HG02938 (cell line): ENCODE measurements at regions not wholly inside any gene's neighbourhood (a gene's known extent, or its start where the extent isn't known, plus 50 kb on each side); places are given as distances from the start of the nearest gene placed in this dataset.

Experiments
- ATAC-seq: cut with Tn5 transposase; IDR thresholded peaks from one replicate; pipeline ENCODE4 v1.9.1; 2021; ENCODE audit warnings: mild to moderate bottlenecking, moderate library complexity; ENCODE audit not compliant: unreplicated experiment

GRCh38 chrX:97763981-97764380 is 880.3 kb downstream of the RPA4 start:
- ATAC-seq: no peak

DNA sequence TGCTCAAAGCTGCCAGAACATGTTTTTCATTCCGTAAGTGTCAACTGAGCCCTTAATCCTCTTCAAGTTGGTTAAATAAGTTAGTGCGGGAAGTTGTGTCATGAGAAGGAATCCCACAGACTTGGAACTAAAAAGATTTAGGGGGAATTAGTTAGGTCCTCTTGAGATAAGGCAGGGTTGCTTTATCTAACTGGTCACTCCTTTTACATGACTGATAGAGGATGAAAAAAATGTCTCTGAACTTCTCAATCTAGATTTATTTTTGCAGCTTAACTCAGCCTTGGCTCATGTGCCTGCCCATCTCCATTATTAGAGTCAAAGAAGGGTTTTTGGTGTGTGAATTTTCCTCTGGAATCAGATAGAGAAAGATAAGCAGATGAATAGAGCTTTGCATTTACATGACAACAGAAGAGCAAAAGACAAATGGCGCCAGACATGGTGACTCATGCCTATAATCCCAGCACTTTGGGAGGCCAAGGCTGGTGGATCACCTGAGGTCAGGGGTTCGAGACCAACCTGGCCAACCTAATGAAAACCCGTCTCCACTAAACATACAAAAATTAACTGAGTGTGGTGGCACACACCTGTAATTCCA is 882.9 kb downstream of the RPA4 start:
- ATAC-seq: no peak

GRCh38 chrX:97787311-97787710 is 903.6 kb downstream of the RPA4 start:
- ATAC-seq: peak; percentile 51

GRCh38 chrX:97787849-97788248 is 904.1 kb downstream of the RPA4 start:
- ATAC-seq: peak; percentile 72

GRCh38 chrX:97790850-97791249 is 907.1 kb downstream of the RPA4 start:
- ATAC-seq: no peak

- ATAC-seq: no peak
Observed at GRCh38 chrX:97797076-97797475, 913.4 kb downstream of the RPA4 start.

DNA sequence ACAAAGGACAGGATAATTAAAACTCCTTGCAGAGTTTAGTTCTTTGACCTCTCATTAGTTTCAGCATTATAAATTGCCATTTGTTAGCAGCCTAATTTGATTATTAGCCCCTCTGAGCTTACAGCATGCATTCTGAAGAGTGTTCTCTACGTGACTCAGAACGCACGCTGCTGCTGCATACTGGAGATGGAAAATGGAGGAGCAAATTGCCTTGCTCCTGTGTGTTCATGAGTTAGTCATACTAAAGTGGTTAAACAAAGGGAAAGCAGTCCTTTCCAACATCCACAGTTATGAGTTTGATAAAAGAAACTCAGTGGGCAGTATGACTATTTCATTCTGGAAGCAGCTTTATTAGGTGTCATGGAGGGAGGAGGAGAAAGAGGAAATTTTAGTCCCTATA is 922.5 kb downstream of the RPA4 start:
- no peak for ATAC-seq

GRCh38 chrX:97806946-97807345 is 923.2 kb downstream of the RPA4 start:
- ATAC-seq: no peak

DNA sequence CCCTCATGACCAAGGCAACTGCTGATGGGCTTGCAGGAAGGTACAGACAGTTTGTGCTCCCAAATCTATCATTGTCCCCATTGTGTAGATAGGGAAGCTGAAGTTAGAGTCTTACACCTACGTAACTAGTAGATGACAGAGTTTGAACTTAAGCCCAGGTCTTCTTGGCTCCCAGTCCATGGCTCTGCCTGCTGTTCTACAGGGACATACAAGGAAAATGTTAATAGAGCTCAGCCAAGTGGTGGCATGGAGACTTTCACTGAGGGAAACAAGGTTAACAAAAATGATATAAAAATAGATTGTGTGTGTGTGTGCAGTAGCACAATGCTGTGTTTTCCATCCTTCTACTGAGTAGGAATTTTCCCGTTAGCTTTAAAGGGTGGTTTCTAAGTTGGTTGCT is 936.5 kb downstream of the RPA4 start:
- ATAC-seq: no peak

DNA sequence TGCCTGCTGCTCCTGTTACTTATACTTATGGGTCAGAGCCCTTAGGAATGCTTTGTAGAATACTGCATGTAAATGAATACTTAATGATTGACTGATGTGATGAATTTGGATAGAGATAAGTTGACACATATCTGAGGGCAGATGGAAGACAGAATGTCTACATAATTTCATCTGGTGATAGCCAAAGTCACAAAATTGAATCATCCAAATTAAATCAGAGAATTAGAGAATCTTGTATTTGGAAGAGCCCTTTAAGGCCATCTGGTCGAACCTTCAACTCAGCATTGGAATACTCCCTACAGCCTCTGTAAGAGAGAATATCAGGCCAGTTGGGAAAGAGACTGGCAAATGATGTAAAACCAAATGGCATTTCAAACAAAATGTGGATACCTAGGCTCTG is 944.8 kb downstream of the RPA4 start:
- no peak for ATAC-seq

- no peak for ATAC-seq
Observed at GRCh38 chrX:97835969-97836368, 952.3 kb downstream of the RPA4 start.

GRCh38 chrX:97841544-97842179 is 958.0 kb downstream of the RPA4 start:
- no peak for ATAC-seq

- ATAC-seq: no peak
Observed at GRCh38 chrX:97842468-97843199, 958.9 kb downstream of the RPA4 start.

DNA sequence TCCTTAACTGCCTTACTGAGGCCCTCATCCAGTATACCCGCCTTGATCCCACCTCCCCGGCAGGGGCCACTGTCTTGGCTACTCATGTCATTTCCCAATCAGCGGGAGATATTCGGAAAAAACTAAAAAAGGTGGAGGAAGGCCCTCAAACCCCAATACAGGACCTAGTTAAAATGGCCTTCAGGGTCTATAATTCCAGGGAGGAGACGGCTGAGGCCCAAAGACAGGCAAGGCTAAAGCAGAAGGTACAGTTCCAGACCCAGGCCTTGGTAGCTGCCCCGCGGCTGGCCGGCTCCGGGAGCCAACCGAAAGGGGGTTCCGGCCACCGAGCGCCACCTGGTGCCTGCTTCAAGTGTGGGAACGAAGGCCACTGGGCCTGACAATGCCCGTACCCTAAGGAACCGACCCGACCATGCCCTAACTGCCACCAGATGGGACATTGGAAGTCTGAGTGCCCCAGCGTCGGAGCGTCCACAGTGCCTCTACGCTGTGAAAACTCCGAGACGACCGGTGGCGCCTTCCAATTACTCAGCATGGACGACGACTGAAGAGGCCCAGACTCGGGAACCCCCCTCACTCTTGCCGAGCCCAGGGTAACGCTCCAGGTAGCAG is 959.6 kb downstream of the RPA4 start:
- ATAC-seq: no peak

GRCh38 chrX:97844161-97844560 is 960.5 kb downstream of the RPA4 start:
- no peak for ATAC-seq

GRCh38 chrX:97844943-97845342 is 961.2 kb downstream of the RPA4 start:
- ATAC-seq: no peak

- no peak for ATAC-seq
Observed at GRCh38 chrX:97845451-97845850, 961.7 kb downstream of the RPA4 start.

- no peak for ATAC-seq
Observed at GRCh38 chrX:97846228-97846627, 962.5 kb downstream of the RPA4 start.

- ATAC-seq: no peak
Observed at GRCh38 chrX:97846718-97847237, 963.1 kb downstream of the RPA4 start.

GRCh38 chrX:97847885-97848679 is 964.4 kb downstream of the RPA4 start:
- no peak for ATAC-seq

DNA sequence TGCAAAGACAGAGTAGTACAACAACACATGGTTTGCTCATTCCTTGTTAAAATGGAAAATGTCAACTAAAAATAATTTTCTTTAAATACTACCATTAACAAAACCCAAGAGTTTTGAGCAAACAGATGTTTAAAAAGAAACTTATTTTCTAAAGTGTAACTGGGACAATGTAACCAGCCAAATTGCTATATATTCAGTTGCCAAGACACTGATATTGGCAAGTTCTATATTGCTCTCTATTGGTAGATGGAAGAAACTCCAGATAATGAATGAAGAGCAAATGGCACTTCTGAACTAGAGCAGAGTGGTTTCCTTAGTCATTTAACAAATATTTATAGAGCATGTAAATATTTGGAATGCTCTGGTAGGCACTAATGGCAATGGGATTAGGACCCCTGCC is 966.2 kb downstream of the RPA4 start:
- ATAC-seq: no peak
